Upper lobe of right lung (tissue), 1 donor: ENCODE measurements at regions not wholly inside any gene's neighbourhood (a gene's known extent, or its start where the extent isn't known, plus 50 kb on each side); places are given as distances from the start of the nearest gene placed in this dataset.

Experiments used
- ATAC-seq: fragments of 200-7000 bp; cut with Tn5 transposase; one replicate; pipeline ENCODE4 v1.9.1; 2020; ENCODE audit warnings: mild to moderate bottlenecking, moderate library complexity
- DNase-seq: peaks from one replicate; pipeline ENCODE4 v3.0.0-alpha.2; 2020
- H3K27ac ChIP-seq: fragments of 200-600 bp; one replicate; pipeline ENCODE4 v1.8.0; 2022
- H3K27me3 ChIP-seq: fragments of 200-600 bp; one replicate; pipeline ENCODE4 v1.8.0; 2022; ENCODE audit warnings: mild to moderate bottlenecking
- H3K36me3 ChIP-seq: fragments of 200-600 bp; one replicate; pipeline ENCODE4 v1.8.0; 2022
- H3K4me1 ChIP-seq: fragments of 200-600 bp; one replicate; pipeline ENCODE4 v1.8.0; 2022
- H3K4me3 ChIP-seq: fragments of 200-600 bp; one replicate; pipeline ENCODE4 v1.8.0; 2022; ENCODE audit warnings: mild to moderate bottlenecking
- H3K9me3 ChIP-seq: fragments of 200-600 bp; one replicate; pipeline ENCODE4 v1.8.0; 2022
- intact Hi-C: fragments of 100-400 bp; cut with DNase I; formaldehyde crosslinking; loops from one replicate; pipeline ENCODE4 v1.11.0; 2022
- TF ChIP-seq, protein P1 (sequence below): fragments of 200-600 bp; IDR thresholded peaks from one replicate; pipeline ENCODE4 v1.8.0; 2022; ENCODE audit warnings: antibody characterized with exemption
- donor health status: DM: no; HTN: yes; CAD: no; lungs with severe emphysema.

DNA sequence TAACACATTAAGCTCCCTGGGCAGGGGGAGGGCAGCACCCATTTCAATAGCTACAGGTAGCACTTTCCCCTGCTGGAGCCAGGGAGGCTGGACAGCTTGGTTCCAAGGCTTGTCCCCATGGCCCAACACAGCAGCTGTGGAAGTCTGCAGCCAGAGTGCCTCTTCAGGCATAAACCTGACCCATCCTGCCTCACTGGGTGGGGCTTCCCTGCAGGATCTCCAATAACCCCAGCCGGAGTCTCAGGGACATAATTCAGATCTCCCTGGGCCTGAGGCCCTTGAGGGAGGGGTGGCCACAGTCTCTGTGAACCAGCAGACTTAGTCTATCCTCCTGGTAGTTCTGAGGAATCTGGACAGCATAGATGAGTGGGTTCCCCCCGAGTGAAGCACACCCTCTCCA is 1001.9 kb upstream of the CHAC2 start:
- no peak for ATAC-seq
- H3K4me1 ChIP-seq, result no peaks in the 10 kb centered on the region
- intact Hi-C loops, result no loop called here

DNA sequence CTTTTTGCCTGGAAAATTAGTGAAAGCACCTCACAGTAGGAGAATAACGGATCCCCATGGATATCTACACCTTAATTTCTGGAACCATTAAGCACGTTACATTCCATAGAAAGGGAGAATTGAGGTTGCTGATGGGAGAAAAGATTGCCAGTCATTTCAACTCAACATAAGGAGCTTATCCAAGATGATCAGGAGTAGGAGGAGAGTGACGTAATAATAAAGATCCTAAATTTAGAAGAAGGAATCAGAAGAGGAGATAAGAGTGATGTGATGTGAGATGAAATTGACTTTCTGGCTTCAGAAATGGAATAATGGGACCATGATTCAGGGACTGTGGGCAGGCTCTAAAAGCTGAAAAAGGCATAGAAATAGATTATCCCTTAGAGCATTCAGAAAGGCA is 1017.8 kb upstream of the CHAC2 start:
- Histone ChIP-seq H3K9me3 (no peaks in the 10 kb centered on the region), H3K4me3 (no peak overlapping the region), H3K27ac (no peak overlapping the region), H3K36me3 (no peaks in the 10 kb centered on the region), H3K27me3 (no peaks in the 10 kb centered on the region), H3K4me1 (no peaks in the 10 kb centered on the region)
- DNase-seq (no peak), ATAC-seq (no peak)
- TF ChIP-seq, protein P1, sequence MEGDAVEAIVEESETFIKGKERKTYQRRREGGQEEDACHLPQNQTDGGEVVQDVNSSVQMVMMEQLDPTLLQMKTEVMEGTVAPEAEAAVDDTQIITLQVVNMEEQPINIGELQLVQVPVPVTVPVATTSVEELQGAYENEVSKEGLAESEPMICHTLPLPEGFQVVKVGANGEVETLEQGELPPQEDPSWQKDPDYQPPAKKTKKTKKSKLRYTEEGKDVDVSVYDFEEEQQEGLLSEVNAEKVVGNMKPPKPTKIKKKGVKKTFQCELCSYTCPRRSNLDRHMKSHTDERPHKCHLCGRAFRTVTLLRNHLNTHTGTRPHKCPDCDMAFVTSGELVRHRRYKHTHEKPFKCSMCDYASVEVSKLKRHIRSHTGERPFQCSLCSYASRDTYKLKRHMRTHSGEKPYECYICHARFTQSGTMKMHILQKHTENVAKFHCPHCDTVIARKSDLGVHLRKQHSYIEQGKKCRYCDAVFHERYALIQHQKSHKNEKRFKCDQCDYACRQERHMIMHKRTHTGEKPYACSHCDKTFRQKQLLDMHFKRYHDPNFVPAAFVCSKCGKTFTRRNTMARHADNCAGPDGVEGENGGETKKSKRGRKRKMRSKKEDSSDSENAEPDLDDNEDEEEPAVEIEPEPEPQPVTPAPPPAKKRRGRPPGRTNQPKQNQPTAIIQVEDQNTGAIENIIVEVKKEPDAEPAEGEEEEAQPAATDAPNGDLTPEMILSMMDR, result no peak
- intact Hi-C loops, result no loop called here

More for the DNA sequence above, 1001.9 kb upstream of the CHAC2 start:
- TF ChIP-seq, protein P1, result no peak
- DNase-seq, result no peak
- no peak overlapping the region for H3K27ac ChIP-seq
- no peaks in the 10 kb centered on the region for H3K36me3 ChIP-seq
- H3K9me3 ChIP-seq, result no peaks in the 10 kb centered on the region
- no peaks in the 10 kb centered on the region for H3K27me3 ChIP-seq
- no peak overlapping the region for H3K4me3 ChIP-seq

DNA sequence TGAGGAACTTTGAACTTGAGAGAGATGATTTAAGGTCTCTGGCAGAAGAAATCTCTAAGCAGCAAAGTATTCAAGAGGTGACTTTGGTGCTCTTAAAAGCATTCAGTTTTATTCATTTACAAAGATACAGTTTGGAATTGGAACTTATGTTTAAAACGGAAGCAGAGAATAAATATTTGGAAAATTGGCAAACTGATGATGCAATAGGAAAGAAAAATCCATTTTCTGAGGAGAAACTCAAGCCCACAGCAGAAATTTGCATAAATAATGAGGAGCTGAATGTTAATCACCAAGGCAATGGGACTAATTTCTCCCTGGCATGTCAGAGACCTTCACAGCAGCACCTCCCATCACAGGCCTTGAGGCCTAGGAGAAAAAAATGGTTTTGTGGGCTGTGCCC is 1022.5 kb upstream of the CHAC2 start:
- no peak overlapping the region for H3K4me3 ChIP-seq
- TF ChIP-seq, protein P1, result no peak
- DNase-seq, result no peak
- H3K27ac ChIP-seq, result no peak overlapping the region
- ATAC-seq, result no peak
- H3K9me3 ChIP-seq, result no peaks in the 10 kb centered on the region
- H3K4me1 ChIP-seq, result no peaks in the 10 kb centered on the region
- no peaks in the 10 kb centered on the region for H3K36me3 ChIP-seq
- intact Hi-C loops, result no loop called here
- H3K27me3 ChIP-seq, result no peaks in the 10 kb centered on the region

- TF ChIP-seq, protein P1, result no peak
- no peak for ATAC-seq
- Histone ChIP-seq H3K27me3 (no peaks in the 10 kb centered on the region), H3K36me3 (no peaks in the 10 kb centered on the region), H3K4me1 (no peaks in the 10 kb centered on the region), H3K27ac (no peak overlapping the region), H3K4me3 (no peak overlapping the region), H3K9me3 (no peaks in the 10 kb centered on the region)
- intact Hi-C loops, result no loop called here
- no peak for DNase-seq
These were observed 1034.7 kb upstream of the CHAC2 start for GRCh38 chr2:52732849-52733395.

- ATAC-seq (no peak), DNase-seq (no peak)
- intact Hi-C loops, result no loop called here
These were observed 1043.0 kb upstream of the CHAC2 start for GRCh38 chr2:52724585-52724984.

More at GRCh38 chr2:52724585-52724984, 1043.0 kb upstream of the CHAC2 start:
- H3K4me3 ChIP-seq, result no peak overlapping the region
- no peaks in the 10 kb centered on the region for H3K27me3 ChIP-seq
- H3K36me3 ChIP-seq, result no peaks in the 10 kb centered on the region
- TF ChIP-seq, protein P1, result no peak
- no peaks in the 10 kb centered on the region for H3K4me1 ChIP-seq
- no peaks in the 10 kb centered on the region for H3K9me3 ChIP-seq
- no peak overlapping the region for H3K27ac ChIP-seq
